ENCODE measurements at regions not wholly inside any gene's neighbourhood (a gene's known extent, or its start where the extent isn't known, plus 50 kb on each side); places are given as distances from the start of the nearest gene placed in this dataset.

GRCh38 chr6:159535656-159536350 lies 157.2 kb downstream of the SOD2 start:
- TF ChIP-seq POLR2A (IDR thresholded peaks at IDR 0.05) (no peak), CTCF (IDR thresholded peaks at IDR 0.05) (no peak)
